CD4-positive, alpha-beta T cell treated with Interferon alpha-2 for 1 hour (primary cell): ENCODE measurements at regions not wholly inside any gene's neighbourhood (a gene's known extent, or its start where the extent isn't known, plus 50 kb on each side); places are given as distances from the start of the nearest gene placed in this dataset.

Experiments used
- DNase-seq, 2 donors: peaks; one replicate each; pipeline ENCODE4 v3.0.0-alpha.2; 2020 to 2022

GRCh38 chr11:45470794-45471167, 184.6 kb upstream of the SYT13 start:
- DNase-seq = no peak

GRCh38 chr11:45470151-45470793, 184.1 kb upstream of the SYT13 start:
- no peak for DNase-seq

GRCh38 chr11:45468267-45468856, 182.2 kb upstream of the SYT13 start:
- no peak for DNase-seq

GRCh38 chr11:45463541-45463940, 177.4 kb upstream of the SYT13 start:
- DNase-seq = no peak

- no peak for DNase-seq
Observed at GRCh38 chr11:45461514-45461913, 175.4 kb upstream of the SYT13 start.

DNA sequence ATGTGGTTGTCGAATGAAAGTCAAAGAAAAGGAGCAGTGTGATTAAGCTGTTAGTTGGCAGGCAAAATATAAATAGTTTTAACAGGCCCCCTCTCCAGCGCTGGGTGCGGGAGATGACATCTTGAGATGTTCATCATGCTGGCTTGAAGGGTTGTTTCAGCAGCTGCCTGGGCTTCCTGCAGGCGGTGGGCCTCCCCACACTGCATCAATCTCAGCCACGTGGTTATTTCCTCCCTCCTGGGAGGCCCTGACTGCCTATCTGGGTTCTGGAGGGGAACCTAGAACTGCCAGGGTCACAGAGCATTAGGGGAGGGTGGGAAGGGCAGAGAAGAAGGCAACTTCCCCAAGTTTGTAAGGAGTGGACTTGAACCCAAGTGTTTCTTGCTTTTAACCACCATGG, 173.3 kb upstream of the SYT13 start:
- no peak for DNase-seq

- no peak for DNase-seq
Observed at GRCh38 chr11:45458269-45458668, 172.1 kb upstream of the SYT13 start.

GRCh38 chr11:45457649-45458048, 171.5 kb upstream of the SYT13 start:
- no peak for DNase-seq

GRCh38 chr11:45456686-45457085, 170.5 kb upstream of the SYT13 start:
- no peak for DNase-seq

DNA sequence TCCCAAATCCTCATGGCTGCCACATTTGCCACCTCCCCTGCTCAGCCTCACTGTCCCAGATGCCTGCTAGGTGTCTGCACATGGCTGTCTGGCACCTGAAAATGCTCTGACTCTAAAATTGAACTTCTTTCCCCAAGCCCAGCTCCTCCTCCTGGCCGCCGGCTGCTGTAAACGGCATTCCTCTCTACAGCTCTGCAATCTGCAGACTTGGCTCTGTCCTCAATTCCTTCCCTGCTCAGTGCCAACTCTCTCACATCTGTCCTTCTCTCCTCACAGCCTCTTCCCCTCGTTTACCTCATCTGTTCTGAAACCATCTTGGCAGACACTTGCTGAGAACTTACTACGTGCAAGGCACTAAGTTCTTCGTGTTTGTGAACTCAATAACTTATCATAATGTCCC, 169.4 kb upstream of the SYT13 start:
- DNase-seq = no peak

GRCh38 chr11:45454917-45455401, 168.8 kb upstream of the SYT13 start:
- DNase-seq = no peak

DNA sequence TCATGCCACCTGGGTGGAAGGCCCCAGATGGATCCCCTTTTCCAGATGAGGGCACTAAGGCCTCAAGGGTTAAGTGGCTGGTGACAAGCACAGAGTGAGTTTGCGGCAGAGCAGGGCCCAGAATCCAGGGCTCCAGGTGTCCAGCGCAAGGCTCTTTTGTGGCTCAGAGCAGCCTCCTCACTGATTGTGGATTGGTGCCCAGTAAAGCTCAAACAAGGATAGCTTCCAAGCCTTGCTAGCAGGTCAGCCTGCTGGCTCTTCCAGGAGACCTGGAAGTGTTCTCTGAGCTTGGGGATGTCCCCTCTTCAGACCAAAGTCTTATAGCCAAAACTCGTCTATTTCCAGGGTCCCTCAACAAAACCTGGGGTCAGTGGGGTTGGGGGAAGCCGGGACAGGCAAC, 167.6 kb upstream of the SYT13 start:
- DNase-seq = no peak

DNA sequence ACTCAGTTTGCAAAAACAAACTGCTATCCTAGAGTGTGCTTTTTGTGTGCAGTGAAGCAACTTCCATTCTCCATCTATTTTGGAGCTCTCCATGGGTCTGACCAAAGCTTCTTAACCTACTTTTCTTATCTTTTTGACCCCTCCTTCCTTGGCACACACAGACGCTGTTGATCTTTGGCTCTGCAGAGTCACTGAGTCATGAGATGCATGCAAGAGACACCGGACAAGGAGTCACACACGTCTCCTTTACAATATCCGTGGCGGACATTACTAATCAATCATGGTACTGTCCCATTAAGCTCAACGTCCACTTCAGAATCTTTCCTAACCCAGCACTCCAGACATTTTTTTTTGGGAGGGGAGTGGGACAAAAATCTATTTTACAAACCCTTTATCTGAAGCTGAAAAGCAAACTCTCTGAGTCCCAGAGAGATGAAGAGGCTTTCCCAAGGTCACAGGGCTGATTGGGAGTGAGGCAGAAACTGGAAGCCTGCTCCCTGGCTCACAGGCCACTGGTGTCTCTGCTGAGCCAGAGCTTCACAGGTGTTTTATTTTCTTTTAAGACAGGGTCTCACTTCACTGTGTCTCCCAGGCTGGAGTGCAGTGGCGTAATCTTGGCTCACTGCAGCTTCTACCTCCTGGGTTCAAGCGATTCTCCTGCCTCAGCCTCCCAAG, 165.8 kb upstream of the SYT13 start:
- DNase-seq = no peak

DNA sequence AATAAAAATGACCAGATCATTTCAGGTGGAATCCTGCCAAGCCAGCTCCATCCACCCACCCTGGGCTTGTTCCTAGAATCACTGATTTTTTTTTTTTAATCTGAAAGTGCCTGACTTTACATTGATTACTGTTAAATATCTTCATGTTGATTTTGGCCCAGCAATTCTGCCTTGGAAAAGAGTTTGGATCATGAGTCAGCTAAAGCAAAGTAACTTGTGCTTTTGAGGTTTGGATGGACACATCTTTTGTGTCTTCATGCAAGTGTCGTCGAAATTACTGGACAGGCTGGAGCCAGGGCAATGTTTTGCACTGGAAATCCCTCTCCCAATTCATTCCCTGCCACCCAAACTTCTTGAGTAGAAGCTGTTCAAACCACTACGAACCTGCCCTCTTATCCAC, 164.0 kb upstream of the SYT13 start:
- no peak for DNase-seq

- DNase-seq = no peak
Observed at GRCh38 chr11:45449036-45449601, 163.0 kb upstream of the SYT13 start.

GRCh38 chr11:45448561-45448960, 162.4 kb upstream of the SYT13 start:
- DNase-seq = no peak

DNA sequence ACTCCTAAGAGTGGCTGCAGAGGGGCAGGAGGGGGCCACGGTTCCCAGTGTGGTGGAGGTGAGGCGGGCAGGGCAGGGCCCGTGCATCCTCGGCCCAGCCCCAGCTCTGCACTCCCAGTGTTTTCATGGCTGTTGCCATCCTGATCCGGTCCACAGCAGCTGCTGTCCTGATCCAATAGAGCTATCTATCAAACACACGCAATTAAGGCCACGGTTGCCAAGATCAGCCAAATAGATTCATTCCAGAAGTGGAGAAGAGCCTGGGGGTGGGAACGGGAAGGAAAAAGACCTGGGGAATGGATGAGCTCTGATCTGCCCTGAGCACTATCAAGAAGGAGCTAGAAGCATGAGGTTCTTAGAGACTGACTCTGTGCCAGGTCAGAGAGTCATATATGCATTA, 160.9 kb upstream of the SYT13 start:
- no peak for DNase-seq

GRCh38 chr11:45446434-45446833, 160.3 kb upstream of the SYT13 start:
- no peak for DNase-seq

DNA sequence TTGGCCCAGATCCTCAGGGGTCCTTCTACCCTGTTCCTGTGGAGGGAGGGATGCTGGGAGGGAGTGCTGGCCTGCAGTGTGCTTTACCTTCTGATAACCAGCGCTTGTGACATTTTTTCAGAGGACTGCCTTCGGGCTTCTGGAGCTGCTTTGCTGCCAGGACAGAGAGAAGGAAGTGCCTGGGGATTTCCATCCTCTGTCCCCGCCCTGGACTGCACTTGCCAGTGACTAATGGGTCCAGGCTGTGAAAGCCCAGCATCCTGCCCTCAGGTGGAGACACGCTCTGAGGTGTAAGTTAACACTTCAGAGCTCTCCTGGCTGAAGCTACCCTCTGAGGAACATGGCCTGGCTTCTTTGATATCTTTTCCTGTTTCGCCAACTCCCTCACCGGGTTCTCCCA, 158.7 kb upstream of the SYT13 start:
- no peak for DNase-seq

GRCh38 chr11:45440111-45440510, 154.0 kb upstream of the SYT13 start:
- DNase-seq = no peak

DNA sequence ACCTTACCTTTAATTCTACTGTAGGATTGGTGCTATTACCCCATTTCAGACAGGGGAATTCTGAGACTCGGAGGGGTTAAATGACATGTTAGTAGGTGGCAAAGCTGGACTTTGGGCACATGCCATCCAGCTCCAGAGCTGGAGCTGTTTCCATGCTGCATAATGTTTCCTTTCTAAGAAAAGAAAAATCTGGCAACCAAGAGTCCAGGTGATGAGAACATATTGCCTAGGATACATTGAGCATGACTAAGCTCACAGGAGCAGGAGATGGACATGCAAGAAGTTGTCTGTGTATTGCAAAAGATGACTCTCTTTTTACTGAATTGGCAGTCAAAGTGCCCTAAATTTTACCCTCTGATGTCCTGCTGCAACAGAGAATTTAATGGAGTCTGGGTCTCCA, 150.8 kb upstream of the SYT13 start:
- DNase-seq = no peak

DNA sequence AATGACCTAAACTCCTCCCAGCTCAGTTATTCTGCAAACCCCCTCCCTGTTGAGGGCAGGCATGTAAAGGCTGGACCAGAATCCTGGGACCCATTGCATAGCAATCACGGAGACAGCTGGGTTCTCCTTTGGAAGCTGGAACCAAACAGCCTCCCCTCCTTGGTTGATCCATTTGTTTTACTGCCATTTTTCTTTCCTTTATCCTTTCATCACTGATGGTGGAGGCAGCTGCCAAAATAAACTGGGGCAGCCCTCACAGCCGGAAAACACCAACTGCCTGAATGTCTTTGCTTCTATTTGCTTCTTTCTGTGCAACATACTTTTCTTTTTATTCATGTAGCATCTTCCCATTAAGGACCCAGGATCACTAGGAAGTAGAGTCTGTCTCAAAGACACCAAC, 150.0 kb upstream of the SYT13 start:
- no peak for DNase-seq

DNA sequence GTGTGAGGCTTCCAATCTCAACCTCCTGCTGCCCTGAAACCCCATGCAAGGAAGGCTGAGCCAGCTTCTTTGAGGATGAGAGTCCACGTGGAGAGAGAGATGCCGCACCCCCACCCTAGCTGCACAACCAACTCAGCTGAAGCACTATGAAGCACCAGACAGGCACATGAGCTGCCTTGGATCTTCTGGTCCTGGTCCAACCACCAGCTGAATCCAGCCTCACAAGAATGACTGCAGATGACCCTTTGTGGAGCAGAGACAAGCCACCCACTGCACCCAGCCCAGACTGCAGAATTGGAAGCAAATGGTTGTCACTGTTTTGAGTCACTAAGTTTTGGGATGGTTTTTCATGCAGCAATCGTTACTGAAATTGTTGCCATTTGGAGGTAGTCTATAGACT, 149.6 kb upstream of the SYT13 start:
- DNase-seq = no peak

DNA sequence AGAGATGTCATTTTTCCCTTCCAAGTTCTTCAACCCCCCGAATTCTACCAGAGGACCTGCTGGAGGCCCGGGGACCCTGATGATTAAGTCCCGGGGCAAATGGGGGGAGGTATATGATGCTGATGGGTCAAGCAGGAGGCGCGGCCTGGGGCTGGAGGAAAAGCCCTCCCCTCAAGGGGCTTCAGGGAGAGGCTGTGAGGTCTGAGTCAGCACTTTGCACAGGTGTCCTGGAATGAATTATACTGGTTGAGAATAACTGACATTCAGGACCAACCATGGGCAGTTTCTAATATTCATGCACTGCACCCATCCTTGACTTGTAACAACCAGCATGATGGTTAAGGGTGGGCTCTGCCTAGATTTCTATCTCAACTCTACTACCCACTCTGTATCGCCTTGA, 146.8 kb upstream of the SYT13 start:
- DNase-seq = no peak
